Stomach (tissue), 8 donors: ENCODE measurements at regions not wholly inside any gene's neighbourhood (a gene's known extent, or its start where the extent isn't known, plus 50 kb on each side); places are given as distances from the start of the nearest gene placed in this dataset.

Experiments used
- DNase-seq, 2 donors: peaks; one replicate each; pipeline versions ENCODE4 v3.0.0 to v3.0.0-alpha.2; 2013 to 2019
- H3K27ac ChIP-seq, 5 donors: fragments of 200-600 bp in 4 of 5; sonication (generic) in 4 of 5; one replicate each; pipeline ENCODE4 v1.5.1; 2013 to 2019; ENCODE audit warnings: mild to moderate bottlenecking in 1 of 5, moderate library complexity in 1 of 5
- H3K27me3 ChIP-seq, 3 donors: fragments of 200-600 bp; sonication (generic); one replicate each; pipeline ENCODE4 v1.5.1; 2017 to 2019; ENCODE audit warnings: mixed run types in 1 of 3
- H3K36me3 ChIP-seq, 4 donors: fragments of 200-600 bp; sonication (generic); 1 replicate in 3 of 4; 2 replicates in 1 of 4; pipeline ENCODE4 v1.5.1; 2016 to 2019
- H3K4me1 ChIP-seq, 4 donors: fragments of 200-600 bp; sonication (generic); one replicate each; pipeline ENCODE4 v1.5.1; 2016 to 2019
- H3K4me3 ChIP-seq, 4 donors: fragments of 200-600 bp; sonication (generic) in 3 of 4; one replicate each; pipeline ENCODE4 v1.5.1; 2016 to 2019; ENCODE audit warnings: mild to moderate bottlenecking in 1 of 4
- H3K9me3 ChIP-seq, 4 donors: fragments of 200-600 bp; sonication (generic); one replicate each; pipeline ENCODE4 v1.5.1; 2016 to 2019
- CTCF ChIP-seq, 7 experiments: fragments of 450-650 bp in 4 of 7; fragments of 200-600 bp in 3 of 7; sonication (generic) in 3 of 7; IDR thresholded peaks; one replicate each; pipeline ENCODE4 v1.5.1; 2016 to 2019; ENCODE audit warnings: antibody characterized with exemption in 7 of 7, control low read depth in 2 of 7, mild to moderate bottlenecking in 1 of 7
- EP300 ChIP-seq: sonication (generic); formaldehyde crosslinking; IDR thresholded peaks from one replicate; pipeline ENCODE4 v1.6.1; 2017; ENCODE audit warnings: antibody characterized with exemption
- POLR2A ChIP-seq, 4 donors: fragments of 450-650 bp; IDR thresholded peaks; one replicate each; pipeline ENCODE4 v1.6.1; 2016; ENCODE audit warnings: antibody characterized with exemption in 4 of 4, control low read depth in 2 of 4, mild to moderate bottlenecking in 1 of 4, moderate library complexity in 1 of 4
- POLR2AphosphoS5 ChIP-seq, 3 donors: sonication (generic); formaldehyde crosslinking; IDR thresholded peaks; one replicate each; pipeline ENCODE4 v1.6.1; 2016; ENCODE audit warnings: antibody characterized with exemption in 3 of 3
- WGBS, 5 donors: extraction: QIAGEN DNeasy Blood & Tissue Kit in 3 of 5; methylation state at CpG; one replicate each; pipeline versions ENCODE4 v1.1.5 to v1.1.7; 2013 to 2018; 5-methylcytosine and 5-hydroxymethylcytosine counted together
- intact Hi-C: fragments of 100-400 bp; cut with DNase I; formaldehyde crosslinking; loops from one replicate; pipeline ENCODE4 v1.15.1; 2023; ENCODE audit warnings: low total_unique reads
- donor health status: healthy with polysubstance abuse.
- donor health status: Bipolar disorder and iron deficiency.
- donor health status: healthy.

GRCh38 chr12:102689701-102690100 lies 209.3 kb upstream of the IGF1 start:
- H3K36me3 ChIP-seq = no peaks in the 10 kb centered on the region
- peak overlapping the region; percentile 54 to 82 (median 74) for H3K27ac ChIP-seq
- intact Hi-C loops = no loop called here
- no peak overlapping the region for H3K4me3 ChIP-seq
- WGBS, 5 donors = 25 to 72% (median 55%) methylated on average over 3 of the region's 3 CpGs
- no peaks in the 10 kb centered on the region for H3K27me3 ChIP-seq
- TF ChIP-seq CTCF (IDR thresholded peaks at IDR 0.05) = no peak
- no peak for TF ChIP-seq POLR2A (IDR thresholded peaks at IDR 0.05)
- DNase-seq = no peak
- no peaks in the 10 kb centered on the region for H3K9me3 ChIP-seq
- H3K4me1 ChIP-seq = peaks cover 0 to 14% (median 0%) of the 10 kb centered on the region in 4 donors

- no peak for DNase-seq
- intact Hi-C loops = no loop called here
- Histone ChIP-seq H3K9me3 (no peaks in the 10 kb centered on the region), H3K27me3 (no peaks in the 10 kb centered on the region), H3K36me3 (no peaks in the 10 kb centered on the region), H3K4me3 (no peak overlapping the region), H3K27ac (no peak overlapping the region), H3K4me1 (peaks cover 0 to 11% (median 0%) of the 10 kb centered on the region in 4 donors)
- 26 to 55% (median 29%) methylated on average over 1 of the region's 1 CpG for WGBS, 5 donors
- no peak for TF ChIP-seq POLR2AphosphoS5 (IDR thresholded peaks at IDR 0.05)
- no peak for TF ChIP-seq EP300
- no peak for TF ChIP-seq POLR2A (IDR thresholded peaks at IDR 0.05)
- TF ChIP-seq CTCF (IDR thresholded peaks at IDR 0.05) = no peak
Measured at GRCh38 chr12:102687523-102687922, 207.2 kb upstream of the IGF1 start.

- no peaks in the 10 kb centered on the region for H3K9me3 ChIP-seq
- TF ChIP-seq CTCF (IDR thresholded peaks at IDR 0.05) = no peak
- no peak for TF ChIP-seq POLR2A (IDR thresholded peaks at IDR 0.05)
- TF ChIP-seq EP300 = no peak
- no peak for TF ChIP-seq POLR2AphosphoS5 (IDR thresholded peaks at IDR 0.05)
- 82 to 86% (median 86%) methylated on average over 4 of the region's 4 CpGs for WGBS, 5 donors
- intact Hi-C loops = no loop called here
- peaks cover 0 to 7% (median 0%) of the 10 kb centered on the region in 4 donors for H3K4me1 ChIP-seq
- no peak overlapping the region for H3K27ac ChIP-seq
- no peaks in the 10 kb centered on the region for H3K27me3 ChIP-seq
- H3K36me3 ChIP-seq = no peaks in the 10 kb centered on the region
- no peak overlapping the region for H3K4me3 ChIP-seq
- DNase-seq = no peak
Measured at GRCh38 chr12:102685841-102686240, 205.5 kb upstream of the IGF1 start.

GRCh38 chr12:102685172-102685571 lies 204.8 kb upstream of the IGF1 start:
- intact Hi-C loops = no loop called here
- no peaks in the 10 kb centered on the region for H3K27me3 ChIP-seq
- WGBS, 5 donors = 91 to 99% (median 95%) methylated on average over 2 of the region's 2 CpGs
- TF ChIP-seq EP300 (no peak), POLR2A (IDR thresholded peaks at IDR 0.05) (no peak), POLR2AphosphoS5 (IDR thresholded peaks at IDR 0.05) (no peak), CTCF (IDR thresholded peaks at IDR 0.05) (no peak)
- H3K36me3 ChIP-seq = no peaks in the 10 kb centered on the region
- no peaks in the 10 kb centered on the region for H3K9me3 ChIP-seq
- H3K27ac ChIP-seq = no peak overlapping the region
- H3K4me1 ChIP-seq = peaks cover 0 to 7% (median 0%) of the 10 kb centered on the region in 4 donors
- no peak for DNase-seq
- H3K4me3 ChIP-seq = no peak overlapping the region
